Esophagus squamous epithelium (tissue), 5 donors: ENCODE measurements at regions not wholly inside any gene's neighbourhood (a gene's known extent, or its start where the extent isn't known, plus 50 kb on each side); places are given as distances from the start of the nearest gene placed in this dataset.

Experiments used
- DNase-seq: peaks from one replicate; lab custom pipeline; 2025; lab: John Stamatoyannopoulos, UW
- H3K27ac ChIP-seq, 4 donors: fragments of 200-600 bp; sonication (generic); one replicate each; pipeline ENCODE4 v1.5.1; 2016 to 2019; ENCODE audit warnings: mild to moderate bottlenecking in 1 of 4
- H3K27me3 ChIP-seq, 4 donors: fragments of 200-600 bp; sonication (generic); 1 replicate in 3 of 4; 2 replicates in 1 of 4; pipeline versions ENCODE4 v1.5.1 to v1.6.0; 2017 to 2021; ENCODE audit warnings: antibody characterized with exemption in 1 of 4
- H3K36me3 ChIP-seq, 3 donors: fragments of 200-600 bp; sonication (generic); one replicate each; pipeline ENCODE4 v1.5.1; 2016 to 2019
- H3K4me1 ChIP-seq, 3 donors: fragments of 200-600 bp; sonication (generic); one replicate each; pipeline ENCODE4 v1.5.1; 2017 to 2019
- H3K4me3 ChIP-seq, 4 donors: fragments of 200-600 bp; sonication (generic); 1 replicate in 3 of 4; 2 replicates in 1 of 4; pipeline ENCODE4 v1.5.1; 2016 to 2019; ENCODE audit warnings: mild to moderate bottlenecking in 2 of 4, moderate library complexity in 1 of 4
- H3K9me3 ChIP-seq, 3 donors: fragments of 200-600 bp; sonication (generic); one replicate each; pipeline ENCODE4 v1.5.1; 2016 to 2019
- CTCF ChIP-seq, 6 experiments: fragments of 450-650 bp in 4 of 6; fragments of 200-600 bp in 2 of 6; sonication (generic) in 2 of 6; IDR thresholded peaks; one replicate each; pipeline ENCODE4 v1.5.1; 2016 to 2019; ENCODE audit warnings: antibody characterized with exemption in 6 of 6, mild to moderate bottlenecking in 4 of 6, moderate library complexity in 4 of 6
- POLR2A ChIP-seq, 4 donors: fragments of 450-650 bp; IDR thresholded peaks; one replicate each; pipeline ENCODE4 v1.6.1; 2017; ENCODE audit warnings: antibody characterized with exemption in 4 of 4, mild to moderate bottlenecking in 4 of 4, moderate library complexity in 3 of 4
- WGBS, 2 donors: methylation state at CpG; one replicate each; pipeline ENCODE4 v1.1.5; 2018; 5-methylcytosine and 5-hydroxymethylcytosine counted together
- intact Hi-C: fragments of 100-400 bp; cut with DNase I; formaldehyde crosslinking; loops from one replicate; pipeline ENCODE4 v1.15.0; 2022
- donor health status: DM: yes; HTN: yes; CAD: no.

GRCh38 chr10:3987143-3987974 lies 202.3 kb upstream of the KLF6 start:
- WGBS, 2 donors: 59 to 70% methylated on average over 7 to 9 of the region's 9 CpGs

GRCh38 chr10:3986493-3987142 lies 201.6 kb upstream of the KLF6 start:
- H3K27me3 ChIP-seq: no peaks in the 10 kb centered on the region
- TF ChIP-seq CTCF (IDR thresholded peaks at IDR 0.05) (no peak), POLR2A (IDR thresholded peaks at IDR 0.05) (no peak)

More at GRCh38 chr10:3987143-3987974, 202.3 kb upstream of the KLF6 start:
- DNase-seq: no peak
- TF ChIP-seq POLR2A (IDR thresholded peaks at IDR 0.05) (no peak), CTCF (IDR thresholded peaks at IDR 0.05) (no peak)
- Histone ChIP-seq H3K27me3 (no peaks in the 10 kb centered on the region), H3K27ac (no peak overlapping the region), H3K9me3 (no peaks in the 10 kb centered on the region), H3K4me1 (peaks cover 0 to 12% (median 0%) of the 10 kb centered on the region in 3 donors), H3K36me3 (no peaks in the 10 kb centered on the region), H3K4me3 (no peak overlapping the region)
- intact Hi-C loops: no loop called here

GRCh38 chr10:3982746-3983442 lies 197.9 kb upstream of the KLF6 start:
- no peak for TF ChIP-seq POLR2A (IDR thresholded peaks at IDR 0.05)
- TF ChIP-seq CTCF (IDR thresholded peaks at IDR 0.05): no peak
- intact Hi-C loops: no loop called here
- no peaks in the 10 kb centered on the region for H3K9me3 ChIP-seq
- H3K4me3 ChIP-seq: no peak overlapping the region
- no peak for DNase-seq
- no peak overlapping the region for H3K27ac ChIP-seq
- H3K4me1 ChIP-seq: peaks cover 0 to 37% (median 3%) of the 10 kb centered on the region in 3 donors
- H3K27me3 ChIP-seq: no peaks in the 10 kb centered on the region
- H3K36me3 ChIP-seq: no peaks in the 10 kb centered on the region

More at GRCh38 chr10:3986493-3987142, 201.6 kb upstream of the KLF6 start:
- no peak overlapping the region for H3K4me3 ChIP-seq
- 41 to 57% methylated on average over 10 of the region's 10 CpGs for WGBS, 2 donors
- no peaks in the 10 kb centered on the region for H3K9me3 ChIP-seq
- H3K27ac ChIP-seq: no peak overlapping the region
- H3K4me1 ChIP-seq: peaks cover 0 to 12% (median 0%) of the 10 kb centered on the region in 3 donors
- no peak for DNase-seq
- intact Hi-C loops: no loop called here
- H3K36me3 ChIP-seq: no peaks in the 10 kb centered on the region

- no peaks in the 10 kb centered on the region for H3K9me3 ChIP-seq
- H3K4me3 ChIP-seq: no peak overlapping the region
- DNase-seq: no peak
- intact Hi-C loops: no loop called here
- H3K27ac ChIP-seq: no peak overlapping the region
- peaks cover 0 to 29% (median 3%) of the 10 kb centered on the region in 3 donors for H3K4me1 ChIP-seq
- H3K27me3 ChIP-seq: no peaks in the 10 kb centered on the region
- TF ChIP-seq POLR2A (IDR thresholded peaks at IDR 0.05) (no peak), CTCF (IDR thresholded peaks at IDR 0.05) (no peak)
- H3K36me3 ChIP-seq: no peaks in the 10 kb centered on the region
- 85 to 86% methylated on average over 10 of the region's 10 CpGs for WGBS, 2 donors
Measured at GRCh38 chr10:3981300-3981699, 196.3 kb upstream of the KLF6 start.
